ENCODE measurements at regions not wholly inside any gene's neighbourhood (a gene's known extent, or its start where the extent isn't known, plus 50 kb on each side); places are given as distances from the start of the nearest gene placed in this dataset.

- no peak for TF ChIP-seq CTCF (conservative IDR thresholded peaks at IDR 0.05; ENCODE audit: low read depth)
- POLR2A ChIA-PET (ENCODE audit: low non-redundant PET): no interaction called here
- CTCF ChIA-PET: no interaction called here
- H3K27ac ChIP-seq: no peak overlapping the region
- DNase-seq (ENCODE audit: low spot score): no peak
Measured at GRCh38 chr18:38038242-38038641, 472.6 kb upstream of the CELF4 start.

GRCh38 chr18:38035193-38035592 lies 469.6 kb upstream of the CELF4 start:
- no peak for DNase-seq (ENCODE audit: low spot score)
- no peak overlapping the region for H3K27ac ChIP-seq
- no peak for TF ChIP-seq CTCF (conservative IDR thresholded peaks at IDR 0.05; ENCODE audit: low read depth)
- CTCF ChIA-PET: no interaction called here
- POLR2A ChIA-PET (ENCODE audit: low non-redundant PET): no interaction called here

GRCh38 chr18:38033282-38033681 lies 467.7 kb upstream of the CELF4 start:
- CTCF ChIA-PET: no interaction called here

GRCh38 chr18:38032516-38032915 lies 466.9 kb upstream of the CELF4 start:
- no peak for TF ChIP-seq CTCF (conservative IDR thresholded peaks at IDR 0.05; ENCODE audit: low read depth)
- DNase-seq (ENCODE audit: low spot score): no peak
- ChIA-PET CTCF (no interaction called here), POLR2A (ENCODE audit: low non-redundant PET) (no interaction called here)
- no peak overlapping the region for H3K27ac ChIP-seq

More at GRCh38 chr18:38033282-38033681, 467.7 kb upstream of the CELF4 start:
- no peak for TF ChIP-seq CTCF (conservative IDR thresholded peaks at IDR 0.05; ENCODE audit: low read depth)
- POLR2A ChIA-PET (ENCODE audit: low non-redundant PET): no interaction called here
- no peak for DNase-seq (ENCODE audit: low spot score)
- no peak overlapping the region for H3K27ac ChIP-seq

GRCh38 chr18:38028946-38029345 lies 463.3 kb upstream of the CELF4 start:
- no peak for DNase-seq (ENCODE audit: low spot score)
- no peak overlapping the region for H3K27ac ChIP-seq
- TF ChIP-seq CTCF (conservative IDR thresholded peaks at IDR 0.05; ENCODE audit: low read depth): no peak
- ChIA-PET CTCF (no interaction called here), POLR2A (ENCODE audit: low non-redundant PET) (no interaction called here)

GRCh38 chr18:38025433-38026038 lies 459.9 kb upstream of the CELF4 start:
- H3K27ac ChIP-seq: no peak overlapping the region
- DNase-seq (ENCODE audit: low spot score): no peak
- no peak for TF ChIP-seq CTCF (conservative IDR thresholded peaks at IDR 0.05; ENCODE audit: low read depth)
- ChIA-PET POLR2A (ENCODE audit: low non-redundant PET) (no interaction called here), CTCF (no interaction called here)

- no peak overlapping the region for H3K27ac ChIP-seq
- CTCF ChIA-PET: no interaction called here
- TF ChIP-seq CTCF (conservative IDR thresholded peaks at IDR 0.05; ENCODE audit: low read depth): no peak
- DNase-seq (ENCODE audit: low spot score): no peak
- POLR2A ChIA-PET (ENCODE audit: low non-redundant PET): no interaction called here
Measured at GRCh38 chr18:38023871-38024270, 458.3 kb upstream of the CELF4 start.

Measured in RWPE1 (cell line).